H1 (cell line): ENCODE measurements at regions not wholly inside any gene's neighbourhood (a gene's known extent, or its start where the extent isn't known, plus 50 kb on each side); places are given as distances from the start of the nearest gene placed in this dataset.

Experiments
- CTCF ChIP-seq, 3 experiments: IDR thresholded peaks; 1 replicate in 2 of 3; 2 replicates in 1 of 3; pipeline versions ENCODE4 v1.5.1 to v1.6.1; 2011; ENCODE audit warnings: low read length in 3 of 3, mild to moderate bottlenecking in 3 of 3, inconsistent platforms in 2 of 3, low read depth in 1 of 3, moderate library complexity in 1 of 3; ENCODE audit not compliant: insufficient read depth in 1 of 3; ENCODE audit errors: control extremely low read depth in 1 of 3
- EGR1 ChIP-seq: IDR thresholded peaks from 2 replicates; pipeline ENCODE4 v1.6.1; 2011; ENCODE audit warnings: low read depth, low read length, borderline replicate concordance
- EP300 ChIP-seq, 2 experiments: IDR thresholded peaks; 1 replicate in 1 of 2; 2 replicates in 1 of 2; pipeline ENCODE4 v1.6.1; 2011 to 2012; ENCODE audit warnings: low read depth in 2 of 2, low read length in 2 of 2, mild to moderate bottlenecking in 2 of 2, borderline replicate concordance in 1 of 2, inconsistent platforms in 1 of 2, moderate library complexity in 1 of 2
- EZH2 ChIP-seq: fragments of 200-600 bp; sonication (generic); IDR thresholded peaks from 2 replicates; pipeline ENCODE4 v1.7.1; 2012; ENCODE audit warnings: low read depth, mild to moderate bottlenecking, moderate library complexity, low read length, inconsistent platforms; ENCODE audit not compliant: severe bottlenecking
- FOSL1 ChIP-seq: IDR thresholded peaks from 2 replicates; pipeline ENCODE4 v1.6.1; 2011; ENCODE audit warnings: mild to moderate bottlenecking, low read depth, low read length, moderate library complexity; ENCODE audit not compliant: insufficient read depth
- JUND ChIP-seq: IDR thresholded peaks from 2 replicates; pipeline ENCODE4 v1.6.1; 2011; ENCODE audit warnings: mild to moderate bottlenecking, improper control_type of control experiment, low read length
- MAFK ChIP-seq: IDR thresholded peaks from 2 replicates; pipeline ENCODE4 v1.6.1; 2012; ENCODE audit warnings: low read depth, mild to moderate bottlenecking, improper control_type of control experiment, low read length
- NANOG ChIP-seq: IDR thresholded peaks from 2 replicates; pipeline ENCODE4 v1.6.1; 2011; ENCODE audit warnings: low read length, low read depth, mild to moderate bottlenecking, inconsistent platforms; ENCODE audit not compliant: insufficient read depth, poor library complexity, severe bottlenecking
- POLR2A ChIP-seq, 2 experiments: IDR thresholded peaks; 1 replicate in 1 of 2; 2 replicates in 1 of 2; pipeline ENCODE4 v1.6.1; 2011; ENCODE audit warnings: low read depth in 2 of 2, low read length in 2 of 2, mild to moderate bottlenecking in 2 of 2; ENCODE audit errors: control extremely low read depth in 1 of 2
- POLR2AphosphoS5 ChIP-seq: IDR thresholded peaks from 2 replicates; pipeline ENCODE4 v1.6.1; 2011; ENCODE audit warnings: low read depth, low read length
- RAD21 ChIP-seq, 2 experiments: IDR thresholded peaks in 1 of 2; conservative IDR thresholded peaks in 1 of 2; 2 replicates each; pipeline ENCODE4 v1.6.1; 2011; ENCODE audit warnings: low read depth in 2 of 2, low read length in 2 of 2, improper control_type of control experiment in 1 of 2, inconsistent platforms in 1 of 2, mild to moderate bottlenecking in 1 of 2, moderate library complexity in 1 of 2
- RFX5 ChIP-seq: IDR thresholded peaks from 2 replicates; pipeline ENCODE4 v1.6.1; 2011; ENCODE audit warnings: low read depth, low read length, improper control_type of control experiment, borderline replicate concordance
- TAF1 ChIP-seq: IDR thresholded peaks from 2 replicates; pipeline ENCODE4 v1.6.1; 2011; ENCODE audit warnings: mild to moderate bottlenecking, low read depth, low read length
- TCF12 ChIP-seq: IDR thresholded peaks from 2 replicates; pipeline ENCODE4 v1.6.1; 2011; ENCODE audit warnings: low read depth, mild to moderate bottlenecking, low read length

- no peak for TF ChIP-seq CTCF (IDR thresholded peaks at IDR 0.05; ENCODE audit: control extremely low read depth in 1 of 3, insufficient read depth in 1 of 3, low read depth in 1 of 3, low read length in 3 of 3)
- no peak for TF ChIP-seq POLR2AphosphoS5
- no peak for TF ChIP-seq TAF1
- TF ChIP-seq POLR2A (IDR thresholded peaks at IDR 0.05; ENCODE audit: control extremely low read depth in 1 of 2, low read depth in 2 of 2, low read length in 2 of 2): no peak
- TF ChIP-seq RAD21 (IDR thresholded peaks at IDR 0.05 in 1 of 2, conservative IDR thresholded peaks at IDR 0.05 in 1 of 2; ENCODE audit: low read depth in 2 of 2, low read length in 2 of 2): no peak
- no peak for TF ChIP-seq EZH2
- no peak for TF ChIP-seq EP300 (IDR thresholded peaks at IDR 0.05; ENCODE audit: borderline replicate concordance in 1 of 2, low read depth in 2 of 2, low read length in 2 of 2)
- TF ChIP-seq TCF12: no peak
- TF ChIP-seq FOSL1: no peak
- TF ChIP-seq JUND: no peak
- TF ChIP-seq RFX5: no peak
- no peak for TF ChIP-seq EGR1
- no peak for TF ChIP-seq MAFK
- TF ChIP-seq NANOG: no peak
Measured at GRCh38 chrX:13125188-13125587, 80.8 kb upstream of the FAM9C start.
